DMS79 treated with DMSO at 0.1 percent for 48 hours (cell line): ENCODE measurements at regions not wholly inside any gene's neighbourhood (a gene's known extent, or its start where the extent isn't known, plus 50 kb on each side); places are given as distances from the start of the nearest gene placed in this dataset.
"Not testable (repeated sequence)": the region's sequence is repeated elsewhere in the genome, so short reads cannot be mapped to it uniquely, and the experiment has no call there.

Source experiments
- DNase-seq: peaks from one replicate; lab custom pipeline; 2025; lab: John Stamatoyannopoulos, UW

- DNase-seq = not testable (repeated sequence)
Measured at GRCh38 chr6:3672339-3672738, 79.2 kb downstream of the PXDC1 start.

DNA sequence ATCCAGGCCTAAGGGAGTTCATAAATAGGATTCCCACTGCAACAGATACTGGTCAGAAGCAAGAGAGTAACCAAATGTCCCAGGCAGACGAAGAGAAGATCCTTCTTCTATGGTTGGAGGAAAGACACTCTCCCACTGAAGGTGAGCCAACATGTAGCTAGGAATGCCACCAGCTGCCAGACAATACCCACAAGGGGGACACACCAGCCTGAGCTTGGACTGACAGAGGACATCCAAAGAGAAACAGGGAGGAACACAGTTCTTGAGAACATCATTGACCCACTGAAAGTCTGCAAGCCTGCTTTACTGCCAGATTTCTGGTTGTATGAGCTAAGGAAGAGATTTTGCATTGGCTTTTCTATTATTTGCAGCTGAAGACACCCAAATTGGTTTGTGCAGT, 80.1 kb downstream of the PXDC1 start:
- no peak for DNase-seq

DNA sequence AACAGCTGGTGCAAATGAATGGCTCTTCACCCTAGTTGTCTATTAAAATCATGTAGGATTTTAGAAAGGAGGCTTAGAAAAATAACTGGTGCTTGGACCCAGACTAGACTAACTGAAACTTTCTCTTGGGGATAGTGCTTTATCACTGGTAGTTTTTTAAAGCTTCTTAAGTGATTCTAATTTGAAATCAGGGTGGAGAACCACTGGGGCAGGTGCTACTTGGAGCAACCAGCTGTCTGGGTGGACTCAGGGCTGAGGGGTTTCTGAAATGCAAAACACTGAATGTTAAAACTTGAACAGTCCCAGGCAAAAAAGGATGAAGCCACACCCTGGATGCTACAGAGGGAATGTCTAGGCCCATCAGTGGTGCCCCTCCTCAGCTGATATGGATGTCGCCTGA, 81.2 kb downstream of the PXDC1 start:
- DNase-seq = no peak

GRCh38 chr6:3669916-3670315, 81.6 kb downstream of the PXDC1 start:
- no peak for DNase-seq

GRCh38 chr6:3665608-3666007, 85.9 kb downstream of the PXDC1 start:
- no peak for DNase-seq

DNA sequence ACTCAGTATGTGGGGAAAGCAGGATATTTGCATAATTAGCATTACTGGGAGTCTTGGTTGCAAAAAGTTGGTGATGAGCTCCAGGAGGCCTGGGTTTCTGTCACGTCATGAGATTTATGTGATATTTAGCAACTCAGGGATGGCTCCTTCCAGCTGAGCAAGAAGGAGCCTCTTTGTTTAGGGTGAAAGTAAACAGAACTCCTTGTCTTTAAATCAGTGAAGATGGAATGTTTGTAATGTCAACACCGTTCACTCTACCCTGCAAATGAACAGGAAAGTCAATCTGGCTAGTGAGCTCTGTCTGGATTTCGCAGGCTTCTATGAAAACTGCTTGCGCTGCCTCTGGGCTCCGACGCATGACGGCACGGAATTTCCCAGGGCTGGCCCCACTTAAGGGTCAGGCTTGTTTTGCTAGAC, 86.9 kb downstream of the PXDC1 start:
- no peak for DNase-seq

GRCh38 chr6:3663811-3664210, 87.7 kb downstream of the PXDC1 start:
- no peak for DNase-seq

- no peak for DNase-seq
Measured at GRCh38 chr6:3663081-3663480, 88.4 kb downstream of the PXDC1 start.

GRCh38 chr6:3661390-3661789, 90.1 kb downstream of the PXDC1 start:
- no peak for DNase-seq

- DNase-seq = no peak
Measured at GRCh38 chr6:3660473-3660872, 91.0 kb downstream of the PXDC1 start.

GRCh38 chr6:3659748-3660147, 91.8 kb downstream of the PXDC1 start:
- DNase-seq = no peak

GRCh38 chr6:3656076-3656475, 95.4 kb downstream of the PXDC1 start:
- DNase-seq = no peak

GRCh38 chr6:3654898-3655297, 96.6 kb downstream of the PXDC1 start:
- no peak for DNase-seq

GRCh38 chr6:3654436-3654835, 97.1 kb downstream of the PXDC1 start:
- DNase-seq = no peak

DNA sequence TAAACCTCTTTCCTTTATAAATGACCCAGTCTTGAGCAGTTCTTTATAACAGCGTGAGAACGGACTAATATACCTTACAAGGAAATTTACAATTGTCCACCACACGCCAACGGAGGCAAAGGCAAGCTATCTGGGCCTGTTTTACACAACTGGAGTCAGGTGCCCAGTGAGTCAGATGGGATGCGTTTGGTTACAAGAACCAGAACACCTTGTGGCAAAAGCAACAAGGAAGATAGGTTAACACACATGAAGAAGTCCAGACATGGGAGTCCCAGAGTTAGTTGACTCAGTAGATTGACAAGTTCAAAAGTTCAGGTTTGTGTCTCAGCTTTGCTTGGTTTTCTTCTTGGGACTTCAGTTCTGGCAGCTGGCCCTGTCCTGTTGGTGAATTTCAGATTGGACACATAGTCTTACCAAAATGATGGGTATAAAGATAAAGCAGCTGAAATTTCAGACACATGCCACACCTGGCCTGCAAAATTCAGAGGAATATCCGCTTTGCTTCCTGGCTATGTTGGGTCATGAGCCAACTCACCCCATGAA, 97.9 kb downstream of the PXDC1 start:
- DNase-seq = no peak

DNA sequence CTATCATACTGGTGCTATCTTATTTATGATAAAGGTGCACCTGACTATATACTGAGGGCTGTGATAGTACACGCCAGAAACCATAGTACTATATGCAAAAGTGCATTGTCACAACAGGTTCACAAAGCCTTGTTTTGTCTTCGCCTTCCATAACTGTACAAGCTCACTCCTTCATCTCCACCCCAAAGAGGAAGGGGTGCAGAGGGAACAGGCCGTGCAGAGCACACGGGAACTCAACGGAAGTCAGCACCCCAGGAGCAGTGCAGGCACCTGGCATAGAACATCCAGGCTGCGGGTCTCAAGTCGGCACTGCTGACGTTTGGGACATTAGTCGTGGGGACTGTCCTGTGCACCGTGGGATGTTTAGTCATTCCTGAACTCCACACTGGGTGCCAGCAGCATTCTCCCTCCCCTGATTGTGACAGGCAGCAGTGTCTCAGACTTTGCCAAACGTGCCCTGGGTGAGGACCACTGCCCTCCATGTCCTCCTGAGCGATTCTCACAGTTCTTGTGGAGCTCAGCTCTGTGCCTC, 99.7 kb downstream of the PXDC1 start:
- DNase-seq = no peak

DNA sequence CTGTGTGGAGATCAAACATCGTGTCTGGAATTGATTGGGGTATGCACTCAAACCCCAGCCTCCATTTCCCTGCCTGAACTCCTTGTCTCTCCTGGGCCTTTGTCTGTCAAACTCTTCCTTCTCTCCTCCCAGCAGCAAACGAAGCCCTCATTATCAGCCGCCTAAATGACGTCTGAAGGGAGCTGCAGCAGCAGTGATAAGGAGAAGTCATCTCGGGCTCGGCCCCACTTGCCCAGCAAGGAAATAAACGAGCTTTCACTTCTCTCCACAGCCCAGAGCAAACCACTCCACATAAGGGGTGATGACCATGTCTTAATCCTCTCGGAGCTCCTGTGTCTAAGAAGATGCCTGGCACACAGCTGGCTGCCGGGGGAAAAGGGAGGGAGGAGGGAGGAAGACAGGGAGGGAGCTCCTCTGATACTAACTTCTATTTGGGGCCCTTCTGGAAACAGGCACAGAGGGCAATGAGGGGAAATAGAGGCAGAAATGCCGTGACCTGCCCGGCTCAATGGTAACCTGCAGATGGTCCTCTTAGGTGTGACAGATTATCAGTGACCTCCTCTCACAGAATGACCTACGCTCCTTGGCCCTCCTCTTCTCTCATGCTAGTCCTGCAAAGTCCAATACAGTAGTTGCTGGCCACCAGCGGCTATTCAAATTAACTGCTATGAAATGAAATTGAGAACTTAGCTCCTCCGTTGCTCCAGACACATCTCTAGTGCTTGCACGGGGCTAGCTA, 100.4 kb downstream of the PXDC1 start:
- no peak for DNase-seq

- no peak for DNase-seq
Measured at GRCh38 chr6:3650076-3650958, 101.2 kb downstream of the PXDC1 start.

- no peak for DNase-seq
Measured at GRCh38 chr6:3648724-3649123, 102.8 kb downstream of the PXDC1 start.

DNA sequence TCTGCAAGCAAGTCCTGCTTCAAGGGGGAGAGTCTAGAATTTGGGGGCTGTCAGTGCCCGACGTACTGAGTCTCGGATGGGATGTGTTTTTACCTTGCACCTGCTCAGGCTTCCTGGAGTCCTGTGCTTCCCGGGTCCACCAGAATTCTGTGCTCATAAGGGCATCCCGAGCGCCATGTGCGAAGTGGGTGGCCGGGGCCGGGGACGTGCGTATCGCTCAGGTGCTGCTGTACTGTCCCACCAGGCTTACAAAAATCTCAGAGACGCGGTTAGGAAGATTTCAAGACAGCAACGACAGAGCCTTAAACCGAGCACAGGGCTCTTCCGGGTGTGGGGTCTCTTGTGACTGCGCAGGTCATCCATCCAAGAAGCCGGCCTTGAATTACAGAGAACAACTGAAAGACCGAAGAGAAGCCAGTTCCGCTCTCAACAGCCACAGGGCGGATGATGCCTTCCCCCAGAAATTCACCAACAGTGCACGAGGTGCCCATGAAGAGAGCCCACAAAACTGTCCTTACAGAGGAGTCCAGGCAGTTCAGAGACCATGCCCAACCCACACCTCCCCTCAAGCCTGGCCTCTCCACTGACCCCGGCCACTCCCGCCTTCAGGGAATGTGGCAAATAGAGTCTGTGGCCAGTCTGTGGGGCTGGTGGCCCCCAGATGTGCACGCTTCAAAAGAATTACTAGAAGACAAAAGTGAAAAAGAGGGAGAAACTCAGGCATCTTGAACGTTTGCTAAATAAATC, 104.7 kb downstream of the PXDC1 start:
- DNase-seq = no peak

DNA sequence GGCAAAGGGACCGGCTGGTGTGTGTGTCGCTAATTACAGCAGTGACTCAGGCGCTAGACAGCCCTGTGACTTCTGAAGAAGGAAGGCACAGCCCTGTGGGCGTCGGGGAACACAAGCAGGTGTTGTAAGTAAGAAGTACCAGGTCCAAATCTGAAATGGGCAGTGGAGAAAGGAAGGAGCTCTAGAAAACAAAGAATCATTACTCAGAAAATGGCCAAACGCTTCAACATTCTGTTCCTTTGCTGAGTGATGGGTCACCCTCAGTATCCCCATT, 106.8 kb downstream of the PXDC1 start:
- DNase-seq = no peak
